ENCODE measurements at regions not wholly inside any gene's neighbourhood (a gene's known extent, or its start where the extent isn't known, plus 50 kb on each side); places are given as distances from the start of the nearest gene placed in this dataset.

DNA sequence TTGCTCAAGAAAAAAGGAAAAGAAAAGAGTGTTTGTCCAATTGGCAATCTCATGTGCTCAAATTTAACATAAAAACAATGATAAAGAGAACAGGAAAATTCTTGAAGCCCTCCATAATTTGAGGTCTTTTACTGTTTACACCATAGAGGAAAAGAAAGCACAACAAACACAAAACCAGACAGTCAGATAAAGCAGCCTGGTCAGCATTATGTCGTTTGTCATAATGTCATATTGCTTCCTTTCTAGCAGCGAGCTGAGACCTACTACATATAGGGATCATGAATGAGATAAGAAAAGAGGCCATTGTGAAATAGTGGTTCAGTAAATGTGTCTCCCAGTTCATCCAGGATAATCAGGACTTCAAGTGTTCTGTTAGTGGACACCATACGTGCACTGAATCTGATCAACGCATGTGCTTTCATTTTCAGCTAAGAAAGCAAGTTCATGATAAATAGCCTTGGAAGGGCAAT, 64.7 kb upstream of the SELENOP start:
- TF ChIP-seq, protein P1, sequence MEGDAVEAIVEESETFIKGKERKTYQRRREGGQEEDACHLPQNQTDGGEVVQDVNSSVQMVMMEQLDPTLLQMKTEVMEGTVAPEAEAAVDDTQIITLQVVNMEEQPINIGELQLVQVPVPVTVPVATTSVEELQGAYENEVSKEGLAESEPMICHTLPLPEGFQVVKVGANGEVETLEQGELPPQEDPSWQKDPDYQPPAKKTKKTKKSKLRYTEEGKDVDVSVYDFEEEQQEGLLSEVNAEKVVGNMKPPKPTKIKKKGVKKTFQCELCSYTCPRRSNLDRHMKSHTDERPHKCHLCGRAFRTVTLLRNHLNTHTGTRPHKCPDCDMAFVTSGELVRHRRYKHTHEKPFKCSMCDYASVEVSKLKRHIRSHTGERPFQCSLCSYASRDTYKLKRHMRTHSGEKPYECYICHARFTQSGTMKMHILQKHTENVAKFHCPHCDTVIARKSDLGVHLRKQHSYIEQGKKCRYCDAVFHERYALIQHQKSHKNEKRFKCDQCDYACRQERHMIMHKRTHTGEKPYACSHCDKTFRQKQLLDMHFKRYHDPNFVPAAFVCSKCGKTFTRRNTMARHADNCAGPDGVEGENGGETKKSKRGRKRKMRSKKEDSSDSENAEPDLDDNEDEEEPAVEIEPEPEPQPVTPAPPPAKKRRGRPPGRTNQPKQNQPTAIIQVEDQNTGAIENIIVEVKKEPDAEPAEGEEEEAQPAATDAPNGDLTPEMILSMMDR (IDR thresholded peaks at IDR 0.05) = no peak
- no peak for TF ChIP-seq EZH2 (IDR thresholded peaks at IDR 0.05)
- no peak for TF ChIP-seq EZH2phosphoT487 (IDR thresholded peaks at IDR 0.05)
